ENCODE measurements at regions not wholly inside any gene's neighbourhood (a gene's known extent, or its start where the extent isn't known, plus 50 kb on each side); places are given as distances from the start of the nearest gene placed in this dataset.

GRCh38 chr3:30112411-30112810 lies 494.0 kb upstream of the TGFBR2 start:
- TF ChIP-seq CTCF (optimal IDR thresholded peaks at IDR 0.05 in 1 of 3, IDR thresholded peaks at IDR 0.05 in 1 of 3, conservative IDR thresholded peaks at IDR 0.05 in 1 of 3; ENCODE audit: extremely low read depth in 1 of 3, insufficient read depth in 2 of 3, low read length in 3 of 3) = no peak
- TF ChIP-seq EZH2 (IDR thresholded peaks at IDR 0.05; ENCODE audit: low read length) = no peak
